MM.1S (cell line): ENCODE measurements at regions not wholly inside any gene's neighbourhood (a gene's known extent, or its start where the extent isn't known, plus 50 kb on each side); places are given as distances from the start of the nearest gene placed in this dataset.

ENCODE experiments used
- EZH2 ChIP-seq: fragments of 300-600 bp; sonication (generic); optimal IDR thresholded peaks from 2 replicates; pipeline ENCODE3; 2017; ENCODE audit warnings: low read depth, mild to moderate bottlenecking, antibody characterized with exemption, low read length, mixed read lengths
- EZH2phosphoT487 ChIP-seq: fragments of 300-600 bp; sonication (generic); IDR thresholded peaks from 2 replicates; pipeline ENCODE4 v1.6.1; 2018; ENCODE audit warnings: antibody characterized with exemption, low read length
- TF ChIP-seq, protein P1 (sequence below): fragments of 300-600 bp; sonication (generic); IDR thresholded peaks from 2 replicates; pipeline ENCODE4 v1.5.1; 2016; ENCODE audit warnings: antibody characterized with exemption, low read length, mixed read lengths

- TF ChIP-seq, protein P1, sequence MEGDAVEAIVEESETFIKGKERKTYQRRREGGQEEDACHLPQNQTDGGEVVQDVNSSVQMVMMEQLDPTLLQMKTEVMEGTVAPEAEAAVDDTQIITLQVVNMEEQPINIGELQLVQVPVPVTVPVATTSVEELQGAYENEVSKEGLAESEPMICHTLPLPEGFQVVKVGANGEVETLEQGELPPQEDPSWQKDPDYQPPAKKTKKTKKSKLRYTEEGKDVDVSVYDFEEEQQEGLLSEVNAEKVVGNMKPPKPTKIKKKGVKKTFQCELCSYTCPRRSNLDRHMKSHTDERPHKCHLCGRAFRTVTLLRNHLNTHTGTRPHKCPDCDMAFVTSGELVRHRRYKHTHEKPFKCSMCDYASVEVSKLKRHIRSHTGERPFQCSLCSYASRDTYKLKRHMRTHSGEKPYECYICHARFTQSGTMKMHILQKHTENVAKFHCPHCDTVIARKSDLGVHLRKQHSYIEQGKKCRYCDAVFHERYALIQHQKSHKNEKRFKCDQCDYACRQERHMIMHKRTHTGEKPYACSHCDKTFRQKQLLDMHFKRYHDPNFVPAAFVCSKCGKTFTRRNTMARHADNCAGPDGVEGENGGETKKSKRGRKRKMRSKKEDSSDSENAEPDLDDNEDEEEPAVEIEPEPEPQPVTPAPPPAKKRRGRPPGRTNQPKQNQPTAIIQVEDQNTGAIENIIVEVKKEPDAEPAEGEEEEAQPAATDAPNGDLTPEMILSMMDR = no peak
- TF ChIP-seq EZH2 (no peak), EZH2phosphoT487 (no peak)
These were observed 318.3 kb downstream of the FOXO1 start for GRCh38 chr13:40348096-40348679.
